ENCODE measurements at regions not wholly inside any gene's neighbourhood (a gene's known extent, or its start where the extent isn't known, plus 50 kb on each side); places are given as distances from the start of the nearest gene placed in this dataset.

DNA sequence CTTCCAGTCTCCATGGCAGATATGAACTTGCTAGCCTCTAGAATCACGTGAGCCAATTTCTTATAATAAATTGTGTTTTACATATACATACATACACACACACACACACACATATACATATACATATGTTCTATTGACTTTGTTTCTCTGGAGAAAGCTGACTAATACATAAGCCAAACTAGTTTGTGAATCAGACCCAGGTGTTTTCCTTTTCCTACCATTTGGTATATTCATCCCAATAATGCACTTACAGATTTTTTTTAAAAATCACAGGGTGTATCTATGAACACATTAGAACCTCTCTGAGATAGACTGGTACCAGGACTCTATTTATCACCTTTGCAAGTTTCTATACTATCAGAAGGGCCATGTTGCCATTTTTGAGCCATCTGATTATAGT lies 122.9 kb upstream of the KCNH8 start (continued):
- TF ChIP-seq ZNF12 (CRISPR knock-in tag; IDR thresholded peaks at IDR 0.05), result no peak
- no peak for TF ChIP-seq EHMT2 (IDR thresholded peaks at IDR 0.05)
- TF ChIP-seq FOXJ2 (tag; IDR thresholded peaks at IDR 0.05), result no peak

DNA sequence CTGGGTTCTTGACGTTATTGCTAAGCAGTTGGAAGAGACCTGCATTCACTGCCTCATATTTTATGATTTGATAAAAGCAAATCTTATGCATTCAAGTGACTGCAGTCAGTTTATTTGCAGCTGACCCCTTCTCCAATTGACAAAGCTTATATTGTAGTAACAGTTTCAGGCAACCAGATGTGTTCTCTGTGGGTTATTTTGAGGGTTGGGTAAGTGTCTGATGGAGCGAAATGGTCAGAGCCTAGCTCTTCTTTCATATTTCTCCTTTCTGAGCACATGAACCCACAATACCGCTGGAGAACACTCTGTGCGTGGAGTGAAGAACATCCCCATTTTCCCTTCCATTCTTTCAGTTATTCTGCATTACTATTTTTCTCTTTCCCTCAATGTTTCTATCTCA lies 125.8 kb upstream of the KCNH8 start:
- intact Hi-C loops (cut with micrococcal nuclease), result no loop called here
- no TSS peak for BruUV-seq (replicated peaks)
- H3K36me3 ChIP-seq (ENCODE audit: control insufficient read depth, insufficient read depth, low read length), result no peaks in the 10 kb centered on the region
- H3K9me3 ChIP-seq (replicated peaks; ENCODE audit: control insufficient read depth, insufficient read depth, low read depth, low read length), result 0 out of 2 replicates have a peak, but pooled peaks cover 2% of the 10 kb centered on the region
- no peak for DNase-seq (ENCODE audit: extremely low read depth in 1 of 4, low spot score in 3 of 4)
- FAIRE-seq, result no peak
- ATAC-seq, result no peak
- no peaks in the 10 kb centered on the region for H3K4me1 ChIP-seq (replicated peaks in 1 of 2; ENCODE audit: control insufficient read depth in 2 of 2, insufficient read depth in 2 of 2, low read length in 2 of 2)
- ChIA-PET POLR2A (no interaction called here), CTCF (ENCODE audit: low intra/inter-chr PET ratio) (no interaction called here)
- no peak overlapping the region for H3K27ac ChIP-seq (ENCODE audit: extremely low read depth, low read depth, low read length)
- H3K27me3 ChIP-seq (ENCODE audit: control insufficient read depth in 2 of 2, insufficient read depth in 2 of 2, low read length in 2 of 2), result no peaks in the 10 kb centered on the region
- H3K4me3 ChIP-seq, result no peak overlapping the region
- no peak overlapping the region for H2AFZ ChIP-seq (ENCODE audit: low read depth, low read length)
- H4K20me1 ChIP-seq (replicated peaks; ENCODE audit: control insufficient read depth, insufficient read depth, low read length), result no peaks in the 10 kb centered on the region
- no peak overlapping the region for H3K9ac ChIP-seq (ENCODE audit: insufficient read depth in 1 of 2, low read depth in 2 of 2, low read length in 2 of 2)
- WGBS (ENCODE audit: insufficient coverage, low coverage, missing lambda C conversion rate), result 2% methylated on average over 4 of the region's 4 CpGs
- H3K4me2 ChIP-seq (ENCODE audit: insufficient read depth, low read length), result no peak overlapping the region
- no peak for TF ChIP-seq NR2F6 (CRISPR knock-in tag; IDR thresholded peaks at IDR 0.05)
- no peak for TF ChIP-seq ELF2 (CRISPR knock-in tag; IDR thresholded peaks at IDR 0.05)
- TF ChIP-seq HNRNPH1 (optimal IDR thresholded peaks at IDR 0.05; ENCODE audit: low read depth, low read length), result no peak
- TF ChIP-seq ZNF445 (CRISPR knock-in tag; IDR thresholded peaks at IDR 0.05; ENCODE audit: low read depth), result no peak
- TF ChIP-seq ZNF76 (CRISPR knock-in tag; IDR thresholded peaks at IDR 0.05; ENCODE audit: borderline replicate concordance), result no peak
- TF ChIP-seq PML (IDR thresholded peaks at IDR 0.05; ENCODE audit: low read length), result no peak
- no peak for TF ChIP-seq TCFL5 (CRISPR knock-in tag; conservative IDR thresholded peaks at IDR 0.05)
- TF ChIP-seq, protein P1, sequence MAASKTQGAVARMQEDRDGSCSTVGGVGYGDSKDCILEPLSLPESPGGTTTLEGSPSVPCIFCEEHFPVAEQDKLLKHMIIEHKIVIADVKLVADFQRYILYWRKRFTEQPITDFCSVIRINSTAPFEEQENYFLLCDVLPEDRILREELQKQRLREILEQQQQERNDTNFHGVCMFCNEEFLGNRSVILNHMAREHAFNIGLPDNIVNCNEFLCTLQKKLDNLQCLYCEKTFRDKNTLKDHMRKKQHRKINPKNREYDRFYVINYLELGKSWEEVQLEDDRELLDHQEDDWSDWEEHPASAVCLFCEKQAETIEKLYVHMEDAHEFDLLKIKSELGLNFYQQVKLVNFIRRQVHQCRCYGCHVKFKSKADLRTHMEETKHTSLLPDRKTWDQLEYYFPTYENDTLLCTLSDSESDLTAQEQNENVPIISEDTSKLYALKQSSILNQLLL (CRISPR knock-in tag; IDR thresholded peaks at IDR 0.05; ENCODE audit: borderline replicate concordance), result no peak
- no peak for TF ChIP-seq HLTF (IDR thresholded peaks at IDR 0.05)
- no peak for TF ChIP-seq ZNF197 (CRISPR knock-in tag; IDR thresholded peaks at IDR 0.05; ENCODE audit: low read depth)
- TF ChIP-seq ZNF780A (CRISPR knock-in tag; IDR thresholded peaks at IDR 0.05), result no peak
- no peak for TF ChIP-seq HDAC8 (tag; IDR thresholded peaks at IDR 0.05)
- no peak for TF ChIP-seq ETV1 (tag; conservative IDR thresholded peaks at IDR 0.05; ENCODE audit: low read depth)
- TF ChIP-seq KDM5B (IDR thresholded peaks at IDR 0.05; ENCODE audit: insufficient replicate concordance, low read depth, low read length), result no peak
- TF ChIP-seq, protein P2, sequence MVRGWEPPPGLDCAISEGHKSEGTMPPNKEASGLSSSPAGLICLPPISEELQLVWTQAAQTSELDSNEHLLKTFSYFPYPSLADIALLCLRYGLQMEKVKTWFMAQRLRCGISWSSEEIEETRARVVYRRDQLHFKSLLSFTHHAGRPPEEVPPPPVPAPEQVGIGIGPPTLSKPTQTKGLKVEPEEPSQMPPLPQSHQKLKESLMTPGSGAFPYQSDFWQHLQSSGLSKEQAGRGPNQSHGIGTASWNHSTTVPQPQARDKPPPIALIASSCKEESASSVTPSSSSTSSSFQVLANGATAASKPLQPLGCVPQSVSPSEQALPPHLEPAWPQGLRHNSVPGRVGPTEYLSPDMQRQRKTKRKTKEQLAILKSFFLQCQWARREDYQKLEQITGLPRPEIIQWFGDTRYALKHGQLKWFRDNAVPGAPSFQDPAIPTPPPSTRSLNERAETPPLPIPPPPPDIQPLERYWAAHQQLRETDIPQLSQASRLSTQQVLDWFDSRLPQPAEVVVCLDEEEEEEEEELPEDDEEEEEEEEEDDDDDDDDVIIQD (CRISPR knock-in tag; IDR thresholded peaks at IDR 0.05), result no peak
- TF ChIP-seq NFATC3 (IDR thresholded peaks at IDR 0.05), result no peak
- TF ChIP-seq, protein P3, sequence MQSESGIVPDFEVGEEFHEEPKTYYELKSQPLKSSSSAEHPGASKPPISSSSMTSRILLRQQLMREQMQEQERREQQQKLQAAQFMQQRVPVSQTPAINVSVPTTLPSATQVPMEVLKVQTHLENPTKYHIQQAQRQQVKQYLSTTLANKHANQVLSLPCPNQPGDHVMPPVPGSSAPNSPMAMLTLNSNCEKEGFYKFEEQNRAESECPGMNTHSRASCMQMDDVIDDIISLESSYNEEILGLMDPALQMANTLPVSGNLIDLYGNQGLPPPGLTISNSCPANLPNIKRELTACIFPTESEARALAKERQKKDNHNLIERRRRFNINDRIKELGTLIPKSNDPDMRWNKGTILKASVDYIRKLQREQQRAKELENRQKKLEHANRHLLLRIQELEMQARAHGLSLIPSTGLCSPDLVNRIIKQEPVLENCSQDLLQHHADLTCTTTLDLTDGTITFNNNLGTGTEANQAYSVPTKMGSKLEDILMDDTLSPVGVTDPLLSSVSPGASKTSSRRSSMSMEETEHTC (IDR thresholded peaks at IDR 0.05), result no peak
- no peak for TF ChIP-seq TAF7 (tag; IDR thresholded peaks at IDR 0.05)
- TF ChIP-seq EHMT2 (IDR thresholded peaks at IDR 0.05), result no peak
- TF ChIP-seq MAFK (IDR thresholded peaks at IDR 0.05; ENCODE audit: low read length), result no peak
- H3K9me1 ChIP-seq (ENCODE audit: control insufficient read depth, insufficient read depth, low read length), result no peaks in the 10 kb centered on the region
- in situ Hi-C loops (cut with MboI), result no loop called here
- H3K79me2 ChIP-seq (ENCODE audit: control insufficient read depth, insufficient read depth, low read length), result no peaks in the 10 kb centered on the region

Measured in K562 (cell line).